ENCODE measurements at regions not wholly inside any gene's neighbourhood (a gene's known extent, or its start where the extent isn't known, plus 50 kb on each side); places are given as distances from the start of the nearest gene placed in this dataset.

- no peak overlapping the region for H3K4me3 ChIP-seq (ENCODE audit: low read depth, low read length)
- no peak for DNase-seq (ENCODE audit: low read depth)
- TF ChIP-seq CTCF (IDR thresholded peaks at IDR 0.05; ENCODE audit: insufficient read depth, low read depth, low read length): no peak
These were observed 55.2 kb upstream of the OLFM1 start for GRCh38 chr9:135032041-135032835.

DNA sequence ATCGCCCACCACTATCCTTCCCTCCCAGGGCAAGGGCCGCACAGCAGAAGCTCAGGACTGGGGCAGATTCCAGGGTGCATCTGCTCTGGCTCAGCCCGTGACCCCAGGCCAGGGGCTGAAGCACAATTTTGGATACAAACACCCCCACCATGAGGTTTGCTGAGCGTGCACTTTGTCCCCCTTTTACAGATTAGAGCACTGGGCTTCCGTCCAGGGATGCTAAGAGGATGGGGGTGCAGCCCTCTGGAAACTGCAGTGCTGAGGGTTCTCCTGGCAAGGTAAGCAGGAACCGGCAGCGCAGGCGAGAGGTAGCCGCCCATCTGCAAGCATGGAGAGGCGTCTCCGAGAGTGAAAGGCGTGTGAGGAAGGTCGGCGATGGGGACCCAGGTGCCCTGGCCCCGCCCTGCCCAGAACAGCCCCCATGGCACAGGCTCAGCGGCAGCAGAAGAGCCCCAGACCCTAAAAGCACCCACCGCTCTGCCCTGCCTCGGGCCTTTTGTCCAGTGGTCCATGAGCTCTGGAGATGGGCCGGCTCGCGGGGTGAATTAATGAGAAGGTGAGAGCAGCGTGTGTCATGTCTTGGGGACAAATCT is 54.5 kb upstream of the OLFM1 start:
- no peak overlapping the region for H3K4me3 ChIP-seq (ENCODE audit: low read depth, low read length)
- no peak for TF ChIP-seq CTCF (IDR thresholded peaks at IDR 0.05; ENCODE audit: insufficient read depth, low read depth, low read length)
- DNase-seq (ENCODE audit: low read depth): no peak

DNA sequence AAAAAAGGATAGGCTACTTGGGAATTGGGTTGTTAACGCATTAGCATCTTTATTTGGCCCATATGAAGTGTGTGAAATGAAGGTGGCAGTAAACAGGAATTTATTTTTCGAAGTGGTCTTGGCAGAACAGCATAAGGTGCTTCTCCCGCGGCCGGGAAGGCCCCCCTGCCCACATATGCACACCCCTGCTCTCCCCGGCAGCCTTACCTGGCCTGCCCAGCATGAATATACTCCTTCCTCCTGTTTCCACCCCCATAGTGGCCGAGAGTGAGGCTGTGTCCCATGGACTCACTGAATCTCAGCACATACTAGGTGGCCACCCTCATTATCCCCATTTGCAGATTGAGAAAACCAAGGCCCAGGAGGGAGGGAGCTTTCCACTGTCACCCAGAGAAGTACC is 54.0 kb upstream of the OLFM1 start:
- no peak for TF ChIP-seq CTCF (IDR thresholded peaks at IDR 0.05; ENCODE audit: insufficient read depth, low read depth, low read length)
- no peak for DNase-seq (ENCODE audit: low read depth)
- H3K4me3 ChIP-seq (ENCODE audit: low read depth, low read length): no peak overlapping the region

DNA sequence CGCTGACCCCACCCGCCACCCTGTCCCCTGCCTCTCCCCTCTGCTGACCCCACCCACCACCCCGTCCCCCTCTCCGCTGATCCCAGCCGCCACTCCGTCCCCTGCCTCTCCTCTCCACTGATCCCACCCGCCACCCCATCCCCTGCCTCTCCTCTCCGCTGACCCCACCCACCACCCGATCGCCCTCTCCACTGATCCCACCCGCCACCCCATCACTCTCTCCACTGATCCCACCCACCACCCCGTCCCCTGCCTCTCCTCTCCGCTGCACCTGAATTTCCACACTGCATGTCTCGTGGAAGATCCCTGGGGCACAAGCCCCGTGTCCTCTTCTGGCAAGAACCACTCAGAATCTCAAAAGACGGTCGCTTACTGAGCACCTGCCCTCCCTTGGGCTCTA is 53.4 kb upstream of the OLFM1 start:
- no peak overlapping the region for H3K4me3 ChIP-seq (ENCODE audit: low read depth, low read length)
- DNase-seq (ENCODE audit: low read depth): no peak
- TF ChIP-seq CTCF (IDR thresholded peaks at IDR 0.05; ENCODE audit: insufficient read depth, low read depth, low read length): no peak

GRCh38 chr9:135035781-135036760 is 51.4 kb upstream of the OLFM1 start:
- no peak for DNase-seq (ENCODE audit: low read depth)
- TF ChIP-seq CTCF (IDR thresholded peaks at IDR 0.05; ENCODE audit: insufficient read depth, low read depth, low read length): no peak
- no peak overlapping the region for H3K4me3 ChIP-seq (ENCODE audit: low read depth, low read length)

DNA sequence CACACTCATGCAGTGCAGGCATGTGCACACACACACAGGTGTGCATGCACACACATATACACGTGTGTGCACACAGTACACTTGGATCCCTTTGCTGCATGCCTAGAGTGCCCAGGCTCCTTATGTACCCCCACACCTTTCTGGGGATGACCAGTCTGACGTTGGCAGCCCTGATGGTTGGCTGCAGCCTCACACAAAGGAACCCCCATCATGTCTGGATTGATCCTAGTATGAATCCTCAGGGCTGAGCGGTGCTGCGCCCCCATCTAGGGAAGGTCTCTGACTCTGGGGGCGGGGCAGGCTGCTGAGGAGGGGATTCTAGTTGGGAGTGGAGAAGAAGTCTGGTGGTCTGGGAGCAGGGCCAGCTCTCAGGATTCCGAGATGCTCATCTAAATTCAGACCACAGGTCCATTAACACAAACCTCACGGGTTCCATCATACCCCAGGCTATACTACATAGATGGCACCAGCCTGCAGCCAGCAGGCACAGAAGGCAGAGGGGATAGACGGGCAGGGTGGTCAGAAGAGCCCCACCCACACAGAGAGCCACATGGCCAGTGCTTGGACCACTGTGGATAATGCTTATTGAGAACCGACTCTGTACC is 50.5 kb upstream of the OLFM1 start:
- DNase-seq (ENCODE audit: low read depth): no peak
- no peak for TF ChIP-seq CTCF (IDR thresholded peaks at IDR 0.05; ENCODE audit: insufficient read depth, low read depth, low read length)
- H3K4me3 ChIP-seq (ENCODE audit: low read depth, low read length): no peak overlapping the region

Measured in fibroblast of villous mesenchyme (primary cell).